SK-N-SH (cell line): ENCODE measurements at regions not wholly inside any gene's neighbourhood (a gene's known extent, or its start where the extent isn't known, plus 50 kb on each side); places are given as distances from the start of the nearest gene placed in this dataset.

ENCODE experiments used
- CTCF ChIA-PET: fragments of 300-600, 350-600 bp; formaldehyde crosslinking; extraction: SDS; loops from one replicate; lab custom pipeline; 2021; lab: Yijun Ruan, JAX
- POLR2A ChIA-PET: fragments of 350-600 bp; sonication (Branson Sonifier 250); formaldehyde crosslinking; extraction: SDS; loops from one replicate; lab custom pipeline; 2020; ENCODE audit warnings: antibody characterized with exemption, inconsistent platforms; lab: Yijun Ruan, JAX
- DNase-seq: peaks from one replicate; pipeline ENCODE4 v3.0.0; 2012
- H2AFZ ChIP-seq: fragments of 200-600 bp; sonication (generic); 2 replicates; pipeline ENCODE4 v1.8.1; 2016; ENCODE audit warnings: antibody characterized with exemption, mild to moderate bottlenecking, low read depth
- H3F3A ChIP-seq: fragments of 200-600 bp; sonication (generic); replicated peaks from 2 replicates; pipeline ENCODE3; 2016; ENCODE audit warnings: antibody characterized with exemption, mild to moderate bottlenecking; ENCODE audit not compliant: insufficient read depth
- H3K27ac ChIP-seq, 2 experiments: fragments of 200-500 bp in 1 of 2; fragments of 200-600 bp in 1 of 2; sonication (Bioruptor generic) in 1 of 2; sonication (generic), shearing (Covaris generic) in 1 of 2; 2 replicates each; pipeline versions ENCODE4 v1.5.1 to v1.6.1; 2014 to 2016; ENCODE audit warnings: low read depth in 2 of 2, inconsistent platforms in 1 of 2, low read length in 1 of 2, mild to moderate bottlenecking in 1 of 2, mixed read lengths in 1 of 2
- H3K27me3 ChIP-seq: fragments of 200-600 bp; sonication (generic), shearing (Covaris generic); 2 replicates; pipeline ENCODE4 v1.6.1; 2016; ENCODE audit warnings: mixed run types; ENCODE audit not compliant: insufficient read depth
- H3K36me3 ChIP-seq, 2 experiments: fragments of 200-500 bp in 1 of 2; fragments of 200-600 bp in 1 of 2; sonication (Bioruptor generic) in 1 of 2; sonication (generic) in 1 of 2; replicated peaks in 1 of 2; 2 replicates each; pipeline versions ENCODE3 to v1.5.1; 2014 to 2016; ENCODE audit warnings: low read length in 1 of 2, mild to moderate bottlenecking in 1 of 2; ENCODE audit not compliant: insufficient read depth in 2 of 2, control insufficient read depth in 1 of 2
- H3K4me1 ChIP-seq, 2 experiments: fragments of 200-500 bp in 1 of 2; fragments of 200-600 bp in 1 of 2; sonication (Bioruptor generic) in 1 of 2; sonication (generic), shearing (Covaris generic) in 1 of 2; 2 replicates each; pipeline versions ENCODE4 v1.5.1 to v1.6.1; 2014 to 2016; ENCODE audit warnings: low read depth in 1 of 2, low read length in 1 of 2, mixed run types in 1 of 2; ENCODE audit not compliant: insufficient read depth in 2 of 2, control insufficient read depth in 1 of 2
- H3K4me2 ChIP-seq: fragments of 200-600 bp; sonication (generic), shearing (Covaris generic); 2 replicates; pipeline ENCODE4 v1.6.1; 2017; ENCODE audit warnings: mixed run types
- H3K4me3 ChIP-seq, 2 experiments: fragments of 200-500 bp in 1 of 2; fragments of 200-600 bp in 1 of 2; sonication (Bioruptor generic) in 1 of 2; sonication (generic), shearing (Covaris generic) in 1 of 2; 2 replicates each; pipeline versions ENCODE4 v1.5.1 to v1.8.1; 2014 to 2016; ENCODE audit warnings: low read depth in 2 of 2, inconsistent platforms in 1 of 2, low read length in 1 of 2, mild to moderate bottlenecking in 1 of 2, mixed read lengths in 1 of 2, moderate library complexity in 1 of 2
- H3K79me2 ChIP-seq: fragments of 200-600 bp; sonication (generic); 2 replicates; pipeline ENCODE4 v1.8.1; 2017; ENCODE audit warnings: mild to moderate bottlenecking; ENCODE audit not compliant: insufficient read depth
- H3K9ac ChIP-seq: fragments of 200-600 bp; sonication (generic); 2 replicates; pipeline ENCODE4 v1.6.1; 2017; ENCODE audit warnings: mixed run types
- H3K9me2 ChIP-seq: fragments of 200-600 bp; sonication (generic); 2 replicates; pipeline ENCODE4 v1.6.1; 2017; ENCODE audit warnings: mixed run types
- H3K9me3 ChIP-seq: fragments of 200-600 bp; sonication (generic); 2 replicates; pipeline ENCODE4 v1.6.1; 2017; ENCODE audit warnings: mixed run types, mild to moderate bottlenecking, moderate library complexity
- H4K20me1 ChIP-seq: fragments of 200-600 bp; sonication (generic); 2 replicates; pipeline ENCODE4 v1.6.1; 2017; ENCODE audit warnings: mild to moderate bottlenecking, mixed run types; ENCODE audit not compliant: insufficient read depth
- EP300 ChIP-seq, 2 experiments: IDR thresholded peaks; 2 replicates each; pipeline versions ENCODE4 v1.4.0 to v1.6.1; 2012; ENCODE audit warnings: borderline replicate concordance in 1 of 2, low read depth in 1 of 2, low read length in 1 of 2
- FOXM1 ChIP-seq: IDR thresholded peaks from 2 replicates; pipeline ENCODE4 v1.4.0; 2012; ENCODE audit warnings: low read depth, mild to moderate bottlenecking
- GABPA ChIP-seq: IDR thresholded peaks from 2 replicates; pipeline ENCODE4 v1.4.0; 2012; ENCODE audit warnings: low read depth, mild to moderate bottlenecking
- GATA2 ChIP-seq: sonication (generic); formaldehyde crosslinking; IDR thresholded peaks from 2 replicates; pipeline ENCODE4 v1.5.0; 2020; ENCODE audit warnings: mild to moderate bottlenecking, missing genetic modification reagents
- MEF2A ChIP-seq: IDR thresholded peaks from 2 replicates; pipeline ENCODE4 v1.4.0; 2012; ENCODE audit warnings: low read depth, borderline replicate concordance
- MXI1 ChIP-seq: IDR thresholded peaks from 2 replicates; pipeline ENCODE4 v1.6.1; 2012; ENCODE audit warnings: mild to moderate bottlenecking, low read depth, low read length, improper control_type of control experiment
- POLR2AphosphoS5 ChIP-seq: IDR thresholded peaks from 2 replicates; pipeline ENCODE4 v1.6.1; 2012; ENCODE audit warnings: low read depth, low read length
- RAD21 ChIP-seq: IDR thresholded peaks from 2 replicates; pipeline ENCODE4 v1.6.1; 2012; ENCODE audit warnings: mild to moderate bottlenecking, low read length
- REST ChIP-seq: IDR thresholded peaks from 2 replicates; pipeline ENCODE4 v1.6.1; 2012; ENCODE audit warnings: mild to moderate bottlenecking, low read depth, low read length, moderate library complexity
- RXRA ChIP-seq: IDR thresholded peaks from 2 replicates; pipeline ENCODE4 v1.4.0; 2012; ENCODE audit warnings: low read depth, mild to moderate bottlenecking, borderline replicate concordance
- SIN3A ChIP-seq: IDR thresholded peaks from 2 replicates; pipeline ENCODE4 v1.6.1; 2012; ENCODE audit warnings: low read depth, mild to moderate bottlenecking, low read length, moderate library complexity, borderline replicate concordance
- TAF1 ChIP-seq: IDR thresholded peaks from 2 replicates; pipeline ENCODE4 v1.6.1; 2012; ENCODE audit warnings: low read depth, mild to moderate bottlenecking, low read length, moderate library complexity, borderline replicate concordance
- WGBS: methylation state at CpG from one replicate; pipeline ENCODE4 v1.1.6; 2017; ENCODE audit warnings: low lambda C conversion rate; 5-methylcytosine and 5-hydroxymethylcytosine counted together
- TF ChIP-seq, protein P1 (sequence below): IDR thresholded peaks from 2 replicates; pipeline ENCODE4 v1.4.0; 2012; ENCODE audit warnings: low read depth, borderline replicate concordance
- TF ChIP-seq, protein P2 (sequence below): IDR thresholded peaks from 2 replicates; pipeline ENCODE4 v1.4.0; 2012; ENCODE audit warnings: low read depth, borderline replicate concordance

GRCh38 chr12:126262829-126263228 is 1197.6 kb downstream of the AACS start:
- Histone ChIP-seq H3K4me2 (no peak overlapping the region), H3K36me3 (no peaks in the 10 kb centered on the region), H3K27me3 (no peaks in the 10 kb centered on the region), H3K27ac (no peak overlapping the region), H3K9ac (no peak overlapping the region), H3K9me2 (no peaks in the 10 kb centered on the region), H3K4me3 (no peak overlapping the region), H2AFZ (no peak overlapping the region), H3K9me3 (no peaks in the 10 kb centered on the region), H3K4me1 (no peaks in the 10 kb centered on the region), H3F3A (no peaks in the 10 kb centered on the region), H3K79me2 (no peaks in the 10 kb centered on the region), H4K20me1 (no peaks in the 10 kb centered on the region)
- CTCF ChIA-PET: no interaction called here
- POLR2A ChIA-PET: no interaction called here
- DNase-seq: no peak
- 62% methylated on average over 5 of the region's 5 CpGs for WGBS
- no peak for TF ChIP-seq REST
- TF ChIP-seq MEF2A: no peak
- no peak for TF ChIP-seq EP300 (IDR thresholded peaks at IDR 0.05; ENCODE audit: borderline replicate concordance in 1 of 2, low read depth in 1 of 2, low read length in 1 of 2)
- no peak for TF ChIP-seq RAD21
- TF ChIP-seq GABPA: no peak

GRCh38 chr12:126268222-126268621 is 1203.0 kb downstream of the AACS start:
- TF ChIP-seq SIN3A: no peak
- TF ChIP-seq TAF1: no peak
- no peak for TF ChIP-seq GATA2 (CRISPR knock-in tag)
- TF ChIP-seq GABPA: no peak
- TF ChIP-seq FOXM1: no peak
- TF ChIP-seq POLR2AphosphoS5: no peak
- TF ChIP-seq, protein P1, sequence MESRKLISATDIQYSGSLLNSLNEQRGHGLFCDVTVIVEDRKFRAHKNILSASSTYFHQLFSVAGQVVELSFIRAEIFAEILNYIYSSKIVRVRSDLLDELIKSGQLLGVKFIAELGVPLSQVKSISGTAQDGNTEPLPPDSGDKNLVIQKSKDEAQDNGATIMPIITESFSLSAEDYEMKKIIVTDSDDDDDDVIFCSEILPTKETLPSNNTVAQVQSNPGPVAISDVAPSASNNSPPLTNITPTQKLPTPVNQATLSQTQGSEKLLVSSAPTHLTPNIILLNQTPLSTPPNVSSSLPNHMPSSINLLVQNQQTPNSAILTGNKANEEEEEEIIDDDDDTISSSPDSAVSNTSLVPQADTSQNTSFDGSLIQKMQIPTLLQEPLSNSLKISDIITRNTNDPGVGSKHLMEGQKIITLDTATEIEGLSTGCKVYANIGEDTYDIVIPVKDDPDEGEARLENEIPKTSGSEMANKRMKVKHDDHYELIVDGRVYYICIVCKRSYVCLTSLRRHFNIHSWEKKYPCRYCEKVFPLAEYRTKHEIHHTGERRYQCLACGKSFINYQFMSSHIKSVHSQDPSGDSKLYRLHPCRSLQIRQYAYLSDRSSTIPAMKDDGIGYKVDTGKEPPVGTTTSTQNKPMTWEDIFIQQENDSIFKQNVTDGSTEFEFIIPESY: no peak
- TF ChIP-seq, protein P2, sequence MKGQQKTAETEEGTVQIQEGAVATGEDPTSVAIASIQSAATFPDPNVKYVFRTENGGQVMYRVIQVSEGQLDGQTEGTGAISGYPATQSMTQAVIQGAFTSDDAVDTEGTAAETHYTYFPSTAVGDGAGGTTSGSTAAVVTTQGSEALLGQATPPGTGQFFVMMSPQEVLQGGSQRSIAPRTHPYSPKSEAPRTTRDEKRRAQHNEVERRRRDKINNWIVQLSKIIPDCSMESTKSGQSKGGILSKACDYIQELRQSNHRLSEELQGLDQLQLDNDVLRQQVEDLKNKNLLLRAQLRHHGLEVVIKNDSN: no peak
- no peak for TF ChIP-seq RXRA
- no peak for TF ChIP-seq MXI1
- Histone ChIP-seq H3K9ac (no peak overlapping the region), H2AFZ (no peak overlapping the region), H3K9me3 (no peaks in the 10 kb centered on the region), H3K27me3 (no peaks in the 10 kb centered on the region), H3K36me3 (no peaks in the 10 kb centered on the region), H3K9me2 (no peaks in the 10 kb centered on the region), H3F3A (no peaks in the 10 kb centered on the region), H3K4me1 (no peaks in the 10 kb centered on the region), H3K27ac (no peak overlapping the region), H4K20me1 (no peaks in the 10 kb centered on the region), H3K4me3 (no peak overlapping the region), H3K4me2 (no peak overlapping the region), H3K79me2 (no peaks in the 10 kb centered on the region)
- ChIA-PET CTCF (no interaction called here), POLR2A (no interaction called here)
- 64% methylated on average over 4 of the region's 4 CpGs for WGBS
- DNase-seq: no peak
